H1 (cell line): ENCODE measurements at regions not wholly inside any gene's neighbourhood (a gene's known extent, or its start where the extent isn't known, plus 50 kb on each side); places are given as distances from the start of the nearest gene placed in this dataset.

Experiments used
- EP300 ChIP-seq, 2 experiments: IDR thresholded peaks; 1 replicate in 1 of 2; 2 replicates in 1 of 2; pipeline ENCODE4 v1.6.1; 2011 to 2012; ENCODE audit warnings: low read depth in 2 of 2, low read length in 2 of 2, mild to moderate bottlenecking in 2 of 2, borderline replicate concordance in 1 of 2, inconsistent platforms in 1 of 2, moderate library complexity in 1 of 2
- KDM5A ChIP-seq: fragments of 200-600 bp; IDR thresholded peaks from 2 replicates; pipeline ENCODE4 v1.7.1; 2012; ENCODE audit warnings: mild to moderate bottlenecking, low read length, inconsistent platforms, mixed read lengths
- SRF ChIP-seq: IDR thresholded peaks from 2 replicates; pipeline ENCODE4 v1.6.1; 2011; ENCODE audit warnings: mild to moderate bottlenecking, low read depth, low read length, moderate library complexity

- TF ChIP-seq SRF (no peak), EP300 (IDR thresholded peaks at IDR 0.05; ENCODE audit: borderline replicate concordance in 1 of 2, low read depth in 2 of 2, low read length in 2 of 2) (no peak), KDM5A (no peak)
Measured at GRCh38 chr3:153103406-153103945, 58.5 kb upstream of the RAP2B start (continued).
